Lower lobe of right lung (tissue), 2 donors: ENCODE measurements at regions not wholly inside any gene's neighbourhood (a gene's known extent, or its start where the extent isn't known, plus 50 kb on each side); places are given as distances from the start of the nearest gene placed in this dataset.

Experiments used
- ATAC-seq, 2 donors: fragments of 200-7000 bp; cut with Tn5 transposase; one replicate each; pipeline ENCODE4 v1.9.1; 2020 to 2022; ENCODE audit warnings: mild to moderate bottlenecking in 2 of 2, moderate library complexity in 2 of 2
- DNase-seq: peaks from one replicate; pipeline ENCODE4 v3.0.0-alpha.2; 2020
- H3K27ac ChIP-seq: fragments of 200-600 bp; one replicate; pipeline ENCODE4 v1.8.0; 2022
- H3K27me3 ChIP-seq: fragments of 200-600 bp; one replicate; pipeline ENCODE4 v1.8.0; 2022; ENCODE audit warnings: low read depth
- H3K36me3 ChIP-seq: fragments of 200-600 bp; one replicate; pipeline ENCODE4 v1.8.0; 2022; ENCODE audit warnings: mild to moderate bottlenecking
- H3K4me1 ChIP-seq: fragments of 200-600 bp; one replicate; pipeline ENCODE4 v1.8.0; 2022
- H3K4me3 ChIP-seq: fragments of 200-600 bp; one replicate; pipeline ENCODE4 v1.8.0; 2022; ENCODE audit warnings: mild to moderate bottlenecking
- H3K9me3 ChIP-seq: fragments of 200-600 bp; one replicate; pipeline ENCODE4 v1.8.0; 2022
- CTCF ChIP-seq: fragments of 200-600 bp; IDR thresholded peaks from one replicate; pipeline ENCODE4 v1.8.0; 2022; ENCODE audit warnings: antibody characterized with exemption, mild to moderate bottlenecking
- intact Hi-C: fragments of 100-400 bp; cut with DNase I; formaldehyde crosslinking; loops from one replicate; pipeline ENCODE4 v1.11.0; 2022
- donor health status: DM: no; HTN: yes; CAD: no; lungs with severe emphysema.

GRCh38 chr4:189293459-189293858 lies 647.2 kb upstream of the FRG1 start:
- Histone ChIP-seq H3K9me3 (no peaks in the 10 kb centered on the region), H3K4me3 (no peak overlapping the region), H3K4me1 (no peaks in the 10 kb centered on the region), H3K27ac (no peak overlapping the region), H3K27me3 (no peaks in the 10 kb centered on the region), H3K36me3 (no peaks in the 10 kb centered on the region)
- TF ChIP-seq CTCF, result no peak
- intact Hi-C loops, result no loop called here
- ATAC-seq (no peak), DNase-seq (no peak)

GRCh38 chr4:189294574-189294973 lies 646.1 kb upstream of the FRG1 start:
- TF ChIP-seq CTCF, result no peak
- no peak for ATAC-seq

DNA sequence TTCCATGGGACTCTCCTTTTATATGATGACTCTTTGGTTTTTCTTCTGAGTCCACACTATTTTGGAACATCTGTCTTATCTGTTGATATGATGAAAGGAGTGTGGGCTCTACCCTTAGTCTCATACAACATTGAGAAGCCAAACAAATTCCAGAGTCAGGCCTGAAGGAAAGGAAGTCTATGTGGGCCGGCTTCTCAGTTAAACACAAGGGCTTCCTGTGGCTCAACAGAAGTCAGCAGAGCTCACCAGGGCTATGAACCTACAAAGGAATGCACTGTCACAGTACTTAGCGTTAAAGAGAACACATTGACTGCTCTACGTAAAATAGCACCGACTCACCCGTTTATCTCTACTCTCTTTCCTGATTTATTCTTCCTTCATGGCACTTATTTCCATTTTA lies 641.0 kb upstream of the FRG1 start:
- H3K36me3 ChIP-seq, result no peaks in the 10 kb centered on the region
- TF ChIP-seq CTCF, result no peak
- intact Hi-C loops, result no loop called here

More at GRCh38 chr4:189294574-189294973, 646.1 kb upstream of the FRG1 start:
- Histone ChIP-seq H3K27ac (no peak overlapping the region), H3K36me3 (no peaks in the 10 kb centered on the region), H3K9me3 (no peaks in the 10 kb centered on the region), H3K4me3 (no peak overlapping the region), H3K27me3 (no peaks in the 10 kb centered on the region), H3K4me1 (no peaks in the 10 kb centered on the region)
- intact Hi-C loops, result no loop called here
- DNase-seq, result no peak

GRCh38 chr4:189301692-189302091 lies 639.0 kb upstream of the FRG1 start:
- intact Hi-C loops, result no loop called here
- no peaks in the 10 kb centered on the region for H3K4me1 ChIP-seq
- no peaks in the 10 kb centered on the region for H3K9me3 ChIP-seq
- DNase-seq, result no peak
- no peaks in the 10 kb centered on the region for H3K36me3 ChIP-seq
- H3K27ac ChIP-seq, result no peak overlapping the region
- no peaks in the 10 kb centered on the region for H3K27me3 ChIP-seq
- no peak for ATAC-seq
- H3K4me3 ChIP-seq, result no peak overlapping the region
- no peak for TF ChIP-seq CTCF

More for the DNA sequence above, 641.0 kb upstream of the FRG1 start:
- ATAC-seq (no peak), DNase-seq (no peak)
- Histone ChIP-seq H3K27me3 (no peaks in the 10 kb centered on the region), H3K9me3 (no peaks in the 10 kb centered on the region), H3K27ac (no peak overlapping the region), H3K4me1 (no peaks in the 10 kb centered on the region), H3K4me3 (no peak overlapping the region)

- Histone ChIP-seq H3K36me3 (no peaks in the 10 kb centered on the region), H3K27ac (no peak overlapping the region), H3K9me3 (no peaks in the 10 kb centered on the region), H3K4me3 (no peak overlapping the region), H3K27me3 (no peaks in the 10 kb centered on the region), H3K4me1 (no peaks in the 10 kb centered on the region)
- TF ChIP-seq CTCF, result no peak
- no peak for DNase-seq
- ATAC-seq, result no peak
- intact Hi-C loops, result no loop called here
Observed at GRCh38 chr4:189302719-189303118, 638.0 kb upstream of the FRG1 start.

DNA sequence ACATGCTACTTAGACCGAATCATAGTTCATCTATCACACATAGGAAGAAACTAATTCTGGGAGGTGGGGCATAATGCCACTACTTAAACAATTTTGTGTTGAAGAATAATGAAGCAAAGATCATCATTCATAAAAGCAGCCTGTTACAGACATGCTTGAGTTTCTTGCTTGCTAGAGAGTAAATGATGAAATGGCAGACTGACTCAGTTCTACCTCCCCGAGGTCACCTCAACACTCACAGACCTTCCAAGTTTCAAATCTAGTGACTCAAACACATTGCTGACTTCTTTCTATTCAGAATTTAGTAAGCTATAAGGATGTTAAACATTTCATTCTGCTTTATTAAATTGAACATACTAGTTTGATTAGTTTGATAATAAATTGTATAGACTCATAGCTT lies 636.5 kb upstream of the FRG1 start:
- intact Hi-C loops, result no loop called here
- no peaks in the 10 kb centered on the region for H3K27me3 ChIP-seq
- DNase-seq (no peak), ATAC-seq (no peak)
- H3K9me3 ChIP-seq, result no peaks in the 10 kb centered on the region
- no peak overlapping the region for H3K4me3 ChIP-seq
- no peak for TF ChIP-seq CTCF
- H3K36me3 ChIP-seq, result no peaks in the 10 kb centered on the region
- no peak overlapping the region for H3K27ac ChIP-seq
- H3K4me1 ChIP-seq, result no peaks in the 10 kb centered on the region
